ENCODE measurements at regions not wholly inside any gene's neighbourhood (a gene's known extent, or its start where the extent isn't known, plus 50 kb on each side); places are given as distances from the start of the nearest gene placed in this dataset.

GRCh38 chr7:51881309-51881708 lies 564.7 kb upstream of the COBL start:
- Histone ChIP-seq H3K9ac (ENCODE audit: low read length) (no peak overlapping the region), H3K4me3 (ENCODE audit: insufficient read depth, low read length, poor library complexity, severe bottlenecking) (no peak overlapping the region)

GRCh38 chr7:51878865-51879264 lies 562.3 kb upstream of the COBL start:
- Histone ChIP-seq H4K20me1 (ENCODE audit: low read depth, low read length) (no peaks in the 10 kb centered on the region), H3F3A (ENCODE audit: insufficient read depth) (no peaks in the 10 kb centered on the region), H3K79me2 (ENCODE audit: insufficient read depth, low read length) (no peaks in the 10 kb centered on the region), H3K9ac (ENCODE audit: low read length) (no peak overlapping the region), H2AFZ (ENCODE audit: low read depth, low read length, severe bottlenecking) (no peak overlapping the region), H3K27me3 (ENCODE audit: low read length) (no peaks in the 10 kb centered on the region), H3K4me2 (ENCODE audit: low read depth, low read length, poor library complexity, severe bottlenecking) (no peak overlapping the region), H3K9me3 (ENCODE audit: insufficient read depth, low read length) (no peaks in the 10 kb centered on the region), H3K4me3 (ENCODE audit: insufficient read depth, low read length, poor library complexity, severe bottlenecking) (no peak overlapping the region), H3K27ac (ENCODE audit: low read depth, low read length) (no peak overlapping the region), H3K36me3 (ENCODE audit: low read length) (no peaks in the 10 kb centered on the region), H3K9me2 (replicated peaks; ENCODE audit: insufficient read depth, low read length) (no peaks in the 10 kb centered on the region)
- TF ChIP-seq CTCF (IDR thresholded peaks at IDR 0.05; ENCODE audit: insufficient read depth, low read length, poor library complexity, severe bottlenecking) (no peak), EZH2phosphoT487 (conservative IDR thresholded peaks at IDR 0.05; ENCODE audit: low read length) (no peak)

More at GRCh38 chr7:51881309-51881708, 564.7 kb upstream of the COBL start:
- no peaks in the 10 kb centered on the region for H3K9me3 ChIP-seq (ENCODE audit: insufficient read depth, low read length)
- H2AFZ ChIP-seq (ENCODE audit: low read depth, low read length, severe bottlenecking), result no peak overlapping the region
- no peaks in the 10 kb centered on the region for H3K79me2 ChIP-seq (ENCODE audit: insufficient read depth, low read length)
- H3K27ac ChIP-seq (ENCODE audit: low read depth, low read length), result no peak overlapping the region
- H3F3A ChIP-seq (ENCODE audit: insufficient read depth), result no peaks in the 10 kb centered on the region
- no peaks in the 10 kb centered on the region for H3K9me2 ChIP-seq (replicated peaks; ENCODE audit: insufficient read depth, low read length)
- H3K36me3 ChIP-seq (ENCODE audit: low read length), result no peaks in the 10 kb centered on the region
- TF ChIP-seq CTCF (IDR thresholded peaks at IDR 0.05; ENCODE audit: insufficient read depth, low read length, poor library complexity, severe bottlenecking), result no peak
- no peak for TF ChIP-seq EZH2phosphoT487 (conservative IDR thresholded peaks at IDR 0.05; ENCODE audit: low read length)
- H4K20me1 ChIP-seq (ENCODE audit: low read depth, low read length), result no peaks in the 10 kb centered on the region
- H3K4me2 ChIP-seq (ENCODE audit: low read depth, low read length, poor library complexity, severe bottlenecking), result no peak overlapping the region
- H3K27me3 ChIP-seq (ENCODE audit: low read length), result no peaks in the 10 kb centered on the region

- Histone ChIP-seq H3K27ac (ENCODE audit: low read depth, low read length) (no peak overlapping the region), H3K36me3 (ENCODE audit: low read length) (no peaks in the 10 kb centered on the region), H3K4me2 (ENCODE audit: low read depth, low read length, poor library complexity, severe bottlenecking) (no peak overlapping the region), H3K9ac (ENCODE audit: low read length) (no peak overlapping the region), H2AFZ (ENCODE audit: low read depth, low read length, severe bottlenecking) (no peak overlapping the region), H3K27me3 (ENCODE audit: low read length) (no peaks in the 10 kb centered on the region), H3F3A (ENCODE audit: insufficient read depth) (no peaks in the 10 kb centered on the region), H3K4me3 (ENCODE audit: insufficient read depth, low read length, poor library complexity, severe bottlenecking) (no peak overlapping the region), H3K79me2 (ENCODE audit: insufficient read depth, low read length) (no peaks in the 10 kb centered on the region), H3K9me3 (ENCODE audit: insufficient read depth, low read length) (no peaks in the 10 kb centered on the region), H3K9me2 (replicated peaks; ENCODE audit: insufficient read depth, low read length) (0 out of 2 replicates have a peak, but pooled peaks cover 4% of the 10 kb centered on the region), H4K20me1 (ENCODE audit: low read depth, low read length) (no peaks in the 10 kb centered on the region)
- TF ChIP-seq CTCF (IDR thresholded peaks at IDR 0.05; ENCODE audit: insufficient read depth, low read length, poor library complexity, severe bottlenecking), result no peak
- TF ChIP-seq EZH2phosphoT487 (conservative IDR thresholded peaks at IDR 0.05; ENCODE audit: low read length), result no peak
Observed at GRCh38 chr7:51869452-51869851, 552.8 kb upstream of the COBL start.
